GM12878 (cell line): ENCODE measurements at regions not wholly inside any gene's neighbourhood (a gene's known extent, or its start where the extent isn't known, plus 50 kb on each side); places are given as distances from the start of the nearest gene placed in this dataset.

ENCODE experiments used
- JUND ChIP-seq: IDR thresholded peaks from 2 replicates; pipeline ENCODE4 v1.6.1; 2012; ENCODE audit warnings: low read depth, mild to moderate bottlenecking, low read length, improper control_type of control experiment, moderate library complexity
- NFXL1 ChIP-seq: fragments of 450-650 bp; IDR thresholded peaks from 2 replicates; pipeline ENCODE4 v1.6.1; 2017; ENCODE audit warnings: antibody characterized with exemption, mild to moderate bottlenecking, borderline replicate concordance
- NR2C2 ChIP-seq: IDR thresholded peaks from 2 replicates; pipeline ENCODE4 v1.6.1; 2011; ENCODE audit warnings: borderline replicate concordance, low read depth; ENCODE audit not compliant: control insufficient read depth, insufficient read length
- NR2F1 ChIP-seq: fragments of 450-650 bp; conservative IDR thresholded peaks from 2 replicates; pipeline ENCODE4 v1.6.1; 2017; ENCODE audit warnings: mild to moderate bottlenecking
- POLR2A ChIP-seq: IDR thresholded peaks from 2 replicates; pipeline ENCODE4 v1.6.1; 2011; ENCODE audit warnings: low read depth, mild to moderate bottlenecking, low read length
- POLR2AphosphoS5 ChIP-seq: IDR thresholded peaks from 2 replicates; pipeline ENCODE4 v1.6.1; 2011; ENCODE audit warnings: mild to moderate bottlenecking, low read length, inconsistent platforms
- TF ChIP-seq, protein P1 (sequence below), 3 experiments: IDR thresholded peaks in 2 of 3; conservative IDR thresholded peaks in 1 of 3; 2 replicates each; pipeline ENCODE4 v1.5.1; 2011; ENCODE audit warnings: low read depth in 3 of 3, low read length in 3 of 3, mild to moderate bottlenecking in 3 of 3, control low read depth in 2 of 3, moderate library complexity in 2 of 3, inconsistent platforms in 1 of 3, mixed read lengths in 1 of 3; ENCODE audit not compliant: control insufficient read depth in 2 of 3, insufficient read depth in 1 of 3; ENCODE audit errors: extremely low read depth in 1 of 3

DNA sequence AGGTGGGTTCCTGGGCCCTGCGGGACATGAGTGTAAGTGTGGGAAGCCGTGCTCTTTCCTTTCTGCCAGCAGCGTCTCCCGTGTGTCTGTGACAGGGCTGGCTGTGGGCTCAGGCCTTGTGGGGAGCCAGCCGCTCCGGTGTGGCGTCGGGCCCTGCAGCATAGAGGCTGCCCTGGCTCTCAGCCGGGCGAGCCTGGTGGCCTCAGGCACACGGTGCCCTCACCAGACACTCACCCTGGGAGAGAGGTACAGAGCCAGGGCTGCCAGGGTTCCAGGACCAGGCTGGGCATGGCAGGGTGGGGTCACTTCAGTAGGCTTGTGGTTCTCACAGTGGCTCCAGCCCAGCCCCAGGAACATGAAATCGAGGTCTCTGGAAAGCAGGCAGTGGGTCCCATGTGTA is 324.8 kb downstream of the TEX29 start:
- TF ChIP-seq NFXL1 (no peak), JUND (no peak), NR2F1 (no peak), POLR2AphosphoS5 (no peak), NR2C2 (no peak), POLR2A (no peak)
- TF ChIP-seq, protein P1, sequence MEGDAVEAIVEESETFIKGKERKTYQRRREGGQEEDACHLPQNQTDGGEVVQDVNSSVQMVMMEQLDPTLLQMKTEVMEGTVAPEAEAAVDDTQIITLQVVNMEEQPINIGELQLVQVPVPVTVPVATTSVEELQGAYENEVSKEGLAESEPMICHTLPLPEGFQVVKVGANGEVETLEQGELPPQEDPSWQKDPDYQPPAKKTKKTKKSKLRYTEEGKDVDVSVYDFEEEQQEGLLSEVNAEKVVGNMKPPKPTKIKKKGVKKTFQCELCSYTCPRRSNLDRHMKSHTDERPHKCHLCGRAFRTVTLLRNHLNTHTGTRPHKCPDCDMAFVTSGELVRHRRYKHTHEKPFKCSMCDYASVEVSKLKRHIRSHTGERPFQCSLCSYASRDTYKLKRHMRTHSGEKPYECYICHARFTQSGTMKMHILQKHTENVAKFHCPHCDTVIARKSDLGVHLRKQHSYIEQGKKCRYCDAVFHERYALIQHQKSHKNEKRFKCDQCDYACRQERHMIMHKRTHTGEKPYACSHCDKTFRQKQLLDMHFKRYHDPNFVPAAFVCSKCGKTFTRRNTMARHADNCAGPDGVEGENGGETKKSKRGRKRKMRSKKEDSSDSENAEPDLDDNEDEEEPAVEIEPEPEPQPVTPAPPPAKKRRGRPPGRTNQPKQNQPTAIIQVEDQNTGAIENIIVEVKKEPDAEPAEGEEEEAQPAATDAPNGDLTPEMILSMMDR (IDR thresholded peaks at IDR 0.05 in 2 of 3, conservative IDR thresholded peaks at IDR 0.05 in 1 of 3; ENCODE audit: control insufficient read depth in 2 of 3, extremely low read depth in 1 of 3, insufficient read depth in 1 of 3, low read depth in 3 of 3, low read length in 3 of 3) = no peak
